ENCODE measurements at regions not wholly inside any gene's neighbourhood (a gene's known extent, or its start where the extent isn't known, plus 50 kb on each side); places are given as distances from the start of the nearest gene placed in this dataset.

GRCh38 chr12:3336606-3337311, 154.2 kb upstream of the PRMT8 start:
- DNase-seq (ENCODE audit: low spot score), result no peak

GRCh38 chr12:3337944-3338343, 153.1 kb upstream of the PRMT8 start:
- DNase-seq (ENCODE audit: low spot score), result no peak

GRCh38 chr12:3339221-3339620, 151.8 kb upstream of the PRMT8 start:
- no peak for DNase-seq (ENCODE audit: low spot score)

- no peak for DNase-seq (ENCODE audit: low spot score)
These were observed 149.4 kb upstream of the PRMT8 start for GRCh38 chr12:3341594-3341993.

GRCh38 chr12:3342051-3342450, 149.0 kb upstream of the PRMT8 start:
- peak; percentile 63 for DNase-seq (ENCODE audit: low spot score)

- no peak for DNase-seq (ENCODE audit: low spot score)
These were observed 142.9 kb upstream of the PRMT8 start for GRCh38 chr12:3348055-3348454.

- no peak for DNase-seq (ENCODE audit: low spot score)
These were observed 140.6 kb upstream of the PRMT8 start for GRCh38 chr12:3350432-3350831.

- no peak for DNase-seq (ENCODE audit: low spot score)
These were observed 139.3 kb upstream of the PRMT8 start for GRCh38 chr12:3351731-3352130.

GRCh38 chr12:3352230-3352629, 138.8 kb upstream of the PRMT8 start:
- no peak for DNase-seq (ENCODE audit: low spot score)

- no peak for DNase-seq (ENCODE audit: low spot score)
These were observed 137.4 kb upstream of the PRMT8 start for GRCh38 chr12:3353621-3354020.

- no peak for DNase-seq (ENCODE audit: low spot score)
These were observed 136.4 kb upstream of the PRMT8 start for GRCh38 chr12:3354586-3354985.

GRCh38 chr12:3355378-3355900, 135.6 kb upstream of the PRMT8 start:
- no peak for DNase-seq (ENCODE audit: low spot score)

GRCh38 chr12:3357950-3358525, 133.0 kb upstream of the PRMT8 start:
- no peak for DNase-seq (ENCODE audit: low spot score)

GRCh38 chr12:3359478-3359877, 131.5 kb upstream of the PRMT8 start:
- DNase-seq (ENCODE audit: low spot score), result no peak

- no peak for DNase-seq (ENCODE audit: low spot score)
These were observed 129.9 kb upstream of the PRMT8 start for GRCh38 chr12:3361146-3361545.

GRCh38 chr12:3362737-3363136, 128.3 kb upstream of the PRMT8 start:
- DNase-seq (ENCODE audit: low spot score), result no peak

GRCh38 chr12:3363608-3364007, 127.4 kb upstream of the PRMT8 start:
- no peak for DNase-seq (ENCODE audit: low spot score)

GRCh38 chr12:3364226-3364625, 126.8 kb upstream of the PRMT8 start:
- no peak for DNase-seq (ENCODE audit: low spot score)

- DNase-seq (ENCODE audit: low spot score), result no peak
These were observed 126.1 kb upstream of the PRMT8 start for GRCh38 chr12:3364661-3365462.

GRCh38 chr12:3365463-3366411, 125.3 kb upstream of the PRMT8 start:
- peak; percentile 50 for DNase-seq (ENCODE audit: low spot score)

- no peak for DNase-seq (ENCODE audit: low spot score)
These were observed 124.4 kb upstream of the PRMT8 start for GRCh38 chr12:3366451-3367110.
